HCT116 (cell line): ENCODE measurements at regions not wholly inside any gene's neighbourhood (a gene's known extent, or its start where the extent isn't known, plus 50 kb on each side); places are given as distances from the start of the nearest gene placed in this dataset.

ENCODE experiments used
- ATAC-seq: fragments of 200-7000 bp; cut with Tn5 transposase; 2 replicates; pipeline ENCODE4 v1.9.1; 2020; ENCODE audit warnings: mild to moderate bottlenecking, moderate library complexity
- BruUV-seq: library from RNA; stranded (reverse); fragments of 400-500 nt; replicated peaks from 2 replicates; lab custom pipeline; 2021; lab: Mats Ljungman, UMichigan
- CTCF ChIA-PET: fragments of 300-600 bp; sonication (Branson Sonifier 250); formaldehyde crosslinking; loops from one replicate; lab custom pipeline; 2021; ENCODE audit warnings: antibody characterized with exemption; lab: Charles Lee
- POLR2A ChIA-PET: fragments of 300-600, 350-600 bp; sonication (Branson Sonifier 250); formaldehyde crosslinking; loops from one replicate; lab custom pipeline; 2021; ENCODE audit warnings: antibody characterized with exemption; lab: Charles Lee
- RAD21 ChIA-PET, 2 experiments: fragments of 300-600 bp; sonication (Branson Sonifier 250); formaldehyde crosslinking; loops; one replicate each; lab custom pipeline; 2023; ENCODE audit warnings: low total read pairs in 2 of 2; ENCODE audit not compliant: uncharacterized antibody in 2 of 2, unreplicated experiment in 2 of 2, low non-redundant PET in 1 of 2; lab: Charles Lee
- DNase-seq: peaks from one replicate; pipeline ENCODE4 v3.0.0-alpha.2; 2010; ENCODE audit warnings: low read depth, low spot score
- H2AFZ ChIP-seq: fragments of 200-600 bp; shearing (Covaris generic), sonication (generic); 2 replicates; pipeline ENCODE4 v1.6.1; 2017; ENCODE audit warnings: low read depth, mixed run types, mixed read lengths, antibody characterized with exemption, low read length; ENCODE audit not compliant: poor library complexity, severe bottlenecking
- H3K27ac ChIP-seq: 2 replicates; pipeline ENCODE4 v1.5.1; 2012; ENCODE audit warnings: low read depth, low read length
- H3K27me3 ChIP-seq: fragments of 200-600 bp; sonication (generic); 2 replicates; pipeline ENCODE4 v1.6.1; 2016; ENCODE audit warnings: mixed run types, low read length, mixed read lengths; ENCODE audit not compliant: insufficient read depth
- H3K36me3 ChIP-seq, 2 experiments: fragments of 200-500 bp in 1 of 2; fragments of 200-600 bp in 1 of 2; sonication (Bioruptor generic) in 1 of 2; sonication (generic) in 1 of 2; 2 replicates each; pipeline versions ENCODE4 v1.5.1 to v1.6.1; 2014 to 2016; ENCODE audit warnings: low read length in 2 of 2, inconsistent platforms in 1 of 2, mixed read lengths in 1 of 2, mixed run types in 1 of 2; ENCODE audit not compliant: insufficient read depth in 2 of 2, control insufficient read depth in 1 of 2
- H3K4me1 ChIP-seq, 2 experiments: fragments of 200-600 bp in 1 of 2; sonication (generic) in 1 of 2; 2 replicates each; pipeline versions ENCODE4 v1.5.1 to v1.6.1; 2012 to 2017; ENCODE audit warnings: low read length in 2 of 2, inconsistent platforms in 1 of 2, mild to moderate bottlenecking in 1 of 2, mixed read lengths in 1 of 2, mixed run types in 1 of 2, moderate library complexity in 1 of 2; ENCODE audit not compliant: insufficient read depth in 2 of 2, control insufficient read depth in 1 of 2
- H3K4me2 ChIP-seq: fragments of 200-600 bp; sonication (generic); 2 replicates; pipeline ENCODE4 v1.6.1; 2017; ENCODE audit warnings: mixed run types, low read length, mixed read lengths
- H3K4me3 ChIP-seq, 2 experiments: fragments of 200-600 bp in 1 of 2; sonication (generic) in 1 of 2; replicated peaks in 1 of 2; 2 replicates each; pipeline ENCODE4 v1.5.1; 2011 to 2016; ENCODE audit warnings: low read length in 2 of 2, control low read depth in 1 of 2, low read depth in 1 of 2, mild to moderate bottlenecking in 1 of 2, mixed read lengths in 1 of 2, mixed run types in 1 of 2
- H3K79me2 ChIP-seq: fragments of 200-600 bp; sonication (generic); 2 replicates; pipeline ENCODE4 v1.6.1; 2017; ENCODE audit warnings: mild to moderate bottlenecking, mixed run types, low read length, moderate library complexity, mixed read lengths; ENCODE audit not compliant: insufficient read depth
- H3K9ac ChIP-seq: fragments of 200-600 bp; sonication (generic); 2 replicates; pipeline ENCODE4 v1.6.1; 2016; ENCODE audit warnings: low read length, mixed read lengths
- H3K9me2 ChIP-seq: fragments of 200-600 bp; sonication (generic), shearing (Covaris generic); 2 replicates; pipeline ENCODE4 v1.6.1; 2017; ENCODE audit warnings: mixed run types, mild to moderate bottlenecking, moderate library complexity; ENCODE audit not compliant: insufficient read depth
- H3K9me3 ChIP-seq, 2 experiments: fragments of 200-500 bp in 1 of 2; fragments of 200-600 bp in 1 of 2; sonication (Bioruptor generic) in 1 of 2; sonication (generic) in 1 of 2; 2 replicates each; pipeline ENCODE4 v1.6.1; 2014 to 2017; ENCODE audit warnings: low read length in 2 of 2, mixed read lengths in 2 of 2, inconsistent platforms in 1 of 2, low read depth in 1 of 2, mild to moderate bottlenecking in 1 of 2, mixed run types in 1 of 2, moderate library complexity in 1 of 2; ENCODE audit not compliant: control insufficient read depth in 1 of 2, insufficient read depth in 1 of 2
- H4K20me1 ChIP-seq: fragments of 200-600 bp; sonication (generic), shearing (Covaris generic); 2 replicates; pipeline ENCODE4 v1.6.1; 2017; ENCODE audit warnings: mixed run types, mild to moderate bottlenecking, moderate library complexity; ENCODE audit not compliant: insufficient read depth
- CBX3 ChIP-seq: IDR thresholded peaks from 2 replicates; pipeline ENCODE4 v1.6.1; 2012; ENCODE audit warnings: low read depth
- CEBPB ChIP-seq: IDR thresholded peaks from 2 replicates; pipeline ENCODE4 v1.6.1; 2012; ENCODE audit warnings: low read depth
- EZH2phosphoT487 ChIP-seq: fragments of 200-600 bp; IDR thresholded peaks from 2 replicates; pipeline ENCODE4 v1.6.1; 2018; ENCODE audit warnings: antibody characterized with exemption, borderline replicate concordance
- JUND ChIP-seq: IDR thresholded peaks from 2 replicates; pipeline ENCODE4 v1.6.1; 2012
- REST ChIP-seq: IDR thresholded peaks from 2 replicates; pipeline ENCODE4 v1.6.1; 2012; ENCODE audit warnings: low read depth
- SRF ChIP-seq: IDR thresholded peaks from 2 replicates; pipeline ENCODE4 v1.6.1; 2012; ENCODE audit warnings: low read depth
- TCF7L2 ChIP-seq: IDR thresholded peaks from 2 replicates; pipeline ENCODE4 v1.7.0; 2011; ENCODE audit warnings: borderline replicate concordance, inconsistent platforms; ENCODE audit not compliant: insufficient read depth, insufficient read length; ENCODE audit errors: extremely low read depth
- ZFX ChIP-seq: fragments of 450-650 bp; IDR thresholded peaks from 2 replicates; pipeline ENCODE4 v1.6.1; 2017
- intact Hi-C: fragments of 100-400 bp; cut with micrococcal nuclease; formaldehyde crosslinking; loops from 2 replicates; pipeline ENCODE4 v1.10.0; 2022
- TF ChIP-seq, protein P1 (sequence below), 3 experiments: fragments of 200-600 bp in 1 of 3; sonication (generic) in 1 of 3; IDR thresholded peaks in 2 of 3; conservative IDR thresholded peaks in 1 of 3; 2 replicates each; pipeline ENCODE4 v1.5.1; 2012 to 2017; ENCODE audit warnings: low read depth in 2 of 3, low read length in 2 of 3, antibody characterized with exemption in 1 of 3, borderline replicate concordance in 1 of 3, control low read depth in 1 of 3, mild to moderate bottlenecking in 1 of 3, mixed read lengths in 1 of 3, mixed run types in 1 of 3, moderate library complexity in 1 of 3; ENCODE audit not compliant: insufficient read depth in 1 of 3

DNA sequence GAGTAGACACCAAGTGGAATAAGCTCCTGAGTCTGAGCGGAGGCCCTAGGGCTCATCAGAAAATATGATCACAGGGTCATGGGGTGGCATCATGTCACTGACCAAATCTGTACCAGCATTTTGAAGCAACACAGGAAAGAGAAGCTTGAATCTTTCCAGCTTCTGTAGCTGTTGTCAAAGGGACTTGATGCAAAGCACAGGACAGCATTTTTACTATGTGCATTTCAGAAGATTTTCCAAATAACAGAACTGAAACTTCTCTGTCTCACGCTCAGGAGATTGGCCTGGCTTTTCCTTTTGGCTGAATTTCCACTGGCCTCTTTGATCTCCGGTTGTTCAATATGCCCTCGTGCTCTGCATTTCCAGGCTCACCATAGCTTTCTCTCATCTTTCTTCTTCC lies 127.2 kb upstream of the ATP1B1 start:
- no peaks in the 10 kb centered on the region for H4K20me1 ChIP-seq
- ChIA-PET POLR2A (no interaction called here), CTCF (no interaction called here), RAD21 (no interaction called here)
- H3K4me1 ChIP-seq, result 0 out of 4 replicates have a peak, but pooled peaks cover 0 to 3% of the 10 kb centered on the region in 2 experiments
- no peak overlapping the region for H3K27ac ChIP-seq
- no peak overlapping the region for H2AFZ ChIP-seq
- H3K4me2 ChIP-seq, result no peak overlapping the region
- intact Hi-C loops, result no loop called here
- H3K9me3 ChIP-seq, result no peaks in the 10 kb centered on the region
- DNase-seq (no peak), ATAC-seq (no peak)
- H3K79me2 ChIP-seq, result no peaks in the 10 kb centered on the region
- no peaks in the 10 kb centered on the region for H3K27me3 ChIP-seq
- no peaks in the 10 kb centered on the region for H3K9me2 ChIP-seq
- no peak overlapping the region for H3K4me3 ChIP-seq
- BruUV-seq, result no TSS peak
- no peaks in the 10 kb centered on the region for H3K36me3 ChIP-seq
- no peak for TF ChIP-seq CBX3
- no peak for TF ChIP-seq REST
- TF ChIP-seq EZH2phosphoT487, result no peak
- TF ChIP-seq TCF7L2, result no peak
- TF ChIP-seq, protein P1, sequence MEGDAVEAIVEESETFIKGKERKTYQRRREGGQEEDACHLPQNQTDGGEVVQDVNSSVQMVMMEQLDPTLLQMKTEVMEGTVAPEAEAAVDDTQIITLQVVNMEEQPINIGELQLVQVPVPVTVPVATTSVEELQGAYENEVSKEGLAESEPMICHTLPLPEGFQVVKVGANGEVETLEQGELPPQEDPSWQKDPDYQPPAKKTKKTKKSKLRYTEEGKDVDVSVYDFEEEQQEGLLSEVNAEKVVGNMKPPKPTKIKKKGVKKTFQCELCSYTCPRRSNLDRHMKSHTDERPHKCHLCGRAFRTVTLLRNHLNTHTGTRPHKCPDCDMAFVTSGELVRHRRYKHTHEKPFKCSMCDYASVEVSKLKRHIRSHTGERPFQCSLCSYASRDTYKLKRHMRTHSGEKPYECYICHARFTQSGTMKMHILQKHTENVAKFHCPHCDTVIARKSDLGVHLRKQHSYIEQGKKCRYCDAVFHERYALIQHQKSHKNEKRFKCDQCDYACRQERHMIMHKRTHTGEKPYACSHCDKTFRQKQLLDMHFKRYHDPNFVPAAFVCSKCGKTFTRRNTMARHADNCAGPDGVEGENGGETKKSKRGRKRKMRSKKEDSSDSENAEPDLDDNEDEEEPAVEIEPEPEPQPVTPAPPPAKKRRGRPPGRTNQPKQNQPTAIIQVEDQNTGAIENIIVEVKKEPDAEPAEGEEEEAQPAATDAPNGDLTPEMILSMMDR (IDR thresholded peaks at IDR 0.05 in 2 of 3, conservative IDR thresholded peaks at IDR 0.05 in 1 of 3; ENCODE audit: borderline replicate concordance in 1 of 3, insufficient read depth in 1 of 3, low read depth in 2 of 3, low read length in 2 of 3), result no peak
- TF ChIP-seq CEBPB, result no peak
- no peak for TF ChIP-seq SRF
- TF ChIP-seq JUND, result no peak
- TF ChIP-seq ZFX, result no peak
- H3K9ac ChIP-seq, result no peak overlapping the region
